H9 (cell line): ENCODE measurements at regions not wholly inside any gene's neighbourhood (a gene's known extent, or its start where the extent isn't known, plus 50 kb on each side); places are given as distances from the start of the nearest gene placed in this dataset.

Experiments
- DNase-seq: peaks from one replicate; pipeline ENCODE4 v3.0.0-alpha.2; 2017
- H2AFZ ChIP-seq: one replicate; pipeline ENCODE4 v1.6.1; 2013; ENCODE audit warnings: mild to moderate bottlenecking, low read length, control low read depth, moderate library complexity
- H2AK5ac ChIP-seq: 2 replicates; pipeline ENCODE4 v1.6.1; 2013; ENCODE audit warnings: low read length, control low read depth, mixed read lengths; ENCODE audit not compliant: insufficient read length
- H2BK120ac ChIP-seq: one replicate; pipeline ENCODE4 v1.6.1; 2013; ENCODE audit warnings: low read depth, mild to moderate bottlenecking, low read length, control low read depth, inconsistent platforms; ENCODE audit not compliant: poor library complexity, severe bottlenecking
- H2BK12ac ChIP-seq: 2 replicates; pipeline ENCODE4 v1.6.1; 2013; ENCODE audit warnings: low read length, control low read depth, mixed read lengths, low read depth; ENCODE audit not compliant: insufficient read length
- H2BK15ac ChIP-seq: 2 replicates; pipeline ENCODE4 v1.6.1; 2013; ENCODE audit warnings: low read depth, low read length, control low read depth
- H2BK20ac ChIP-seq: one replicate; pipeline ENCODE4 v1.6.1; 2013; ENCODE audit warnings: low read depth, mild to moderate bottlenecking, low read length, control low read depth, inconsistent platforms; ENCODE audit not compliant: poor library complexity, severe bottlenecking
- H2BK5ac ChIP-seq: 2 replicates; pipeline ENCODE4 v1.6.1; 2013; ENCODE audit warnings: low read length, control low read depth, mixed read lengths; ENCODE audit not compliant: insufficient read length
- H3K14ac ChIP-seq: 2 replicates; pipeline ENCODE4 v1.6.1; 2013; ENCODE audit warnings: low read length, control low read depth; ENCODE audit not compliant: insufficient read depth
- H3K18ac ChIP-seq: 2 replicates; pipeline ENCODE4 v1.6.1; 2013; ENCODE audit warnings: low read depth, mild to moderate bottlenecking, mixed read lengths, low read length, control low read depth; ENCODE audit not compliant: insufficient read length
- H3K23ac ChIP-seq: 2 replicates; pipeline ENCODE4 v1.6.1; 2013; ENCODE audit warnings: low read length, control low read depth, mixed read lengths, low read depth; ENCODE audit not compliant: insufficient read length
- H3K23me2 ChIP-seq: 2 replicates; pipeline ENCODE4 v1.6.1; 2013; ENCODE audit warnings: low read depth, mild to moderate bottlenecking, mixed read lengths, low read length, control low read depth; ENCODE audit not compliant: insufficient read length, poor library complexity, severe bottlenecking
- H3K27ac ChIP-seq: 2 replicates; pipeline ENCODE4 v1.5.1; 2013; ENCODE audit warnings: low read length, control low read depth, mixed read lengths, low read depth; ENCODE audit not compliant: insufficient read length
- H3K27me3 ChIP-seq: 2 replicates; pipeline ENCODE4 v1.6.1; 2013; ENCODE audit warnings: low read length, control low read depth, inconsistent platforms; ENCODE audit not compliant: insufficient read depth
- H3K4ac ChIP-seq: 2 replicates; pipeline ENCODE4 v1.6.1; 2013; ENCODE audit warnings: low read depth, mild to moderate bottlenecking, control low read depth, inconsistent platforms, low read length, moderate library complexity
- H3K4me1 ChIP-seq: 2 replicates; pipeline ENCODE4 v1.6.1; 2013; ENCODE audit warnings: low read length, control low read depth, inconsistent platforms; ENCODE audit not compliant: insufficient read depth
- H3K4me2 ChIP-seq: 2 replicates; pipeline ENCODE4 v1.6.1; 2013; ENCODE audit warnings: low read length, control low read depth, mixed read lengths; ENCODE audit not compliant: insufficient read length, insufficient read depth
- H3K56ac ChIP-seq: 2 replicates; pipeline ENCODE4 v1.6.1; 2013; ENCODE audit warnings: low read depth, mild to moderate bottlenecking, mixed read lengths, low read length, control low read depth; ENCODE audit not compliant: insufficient read length
- H3K79me1 ChIP-seq: 2 replicates; pipeline ENCODE4 v1.6.1; 2013; ENCODE audit warnings: low read depth, mild to moderate bottlenecking, moderate library complexity, low read length, control low read depth, inconsistent platforms; ENCODE audit not compliant: insufficient read depth, poor library complexity, severe bottlenecking
- H3K79me2 ChIP-seq: 2 replicates; pipeline ENCODE4 v1.6.1; 2013; ENCODE audit warnings: low read length, control low read depth, inconsistent platforms; ENCODE audit not compliant: insufficient read depth
- H3K9ac ChIP-seq: 2 replicates; pipeline ENCODE4 v1.6.1; 2013; ENCODE audit warnings: low read length, control low read depth, mixed read lengths; ENCODE audit not compliant: insufficient read length; ENCODE audit errors: extremely low read depth
- H3K9me3 ChIP-seq: one replicate; pipeline ENCODE4 v1.6.1; 2013; ENCODE audit warnings: low read depth, low read length, inconsistent platforms; ENCODE audit not compliant: control insufficient read depth
- H3T11ph ChIP-seq: one replicate; pipeline ENCODE4 v1.6.1; 2013; ENCODE audit warnings: mild to moderate bottlenecking, low read length, control low read depth, inconsistent platforms
- H4K20me1 ChIP-seq: one replicate; pipeline ENCODE4 v1.6.1; 2013; ENCODE audit not compliant: control insufficient read depth, insufficient read length, insufficient read depth
- H4K5ac ChIP-seq: 2 replicates; pipeline ENCODE4 v1.6.1; 2013; ENCODE audit warnings: low read depth, mild to moderate bottlenecking, mixed read lengths, low read length, control low read depth; ENCODE audit not compliant: insufficient read length
- H4K8ac ChIP-seq: replicated peaks from 2 replicates; pipeline ENCODE4 v1.6.1; 2013; ENCODE audit warnings: low read length, control low read depth, mixed read lengths, low read depth; ENCODE audit not compliant: insufficient read length
- H4K91ac ChIP-seq: 2 replicates; pipeline ENCODE4 v1.6.1; 2013; ENCODE audit warnings: low read depth, mild to moderate bottlenecking, moderate library complexity, mixed read lengths, low read length, control low read depth; ENCODE audit not compliant: insufficient read length
- H3K27ac Mint-ChIP-seq, 3 experiments: 2 replicates in 2 of 3; 3 replicates in 1 of 3; pipeline ENCODE4 v1.8.0; 2020 to 2021; ENCODE audit warnings: mixed read lengths in 3 of 3, mild to moderate bottlenecking in 1 of 3, moderate library complexity in 1 of 3
- H3K27me3 Mint-ChIP-seq: 2 replicates; pipeline ENCODE4 v1.8.0; 2021; ENCODE audit warnings: low read depth, mild to moderate bottlenecking, moderate library complexity, mixed read lengths
- H3K36me3 Mint-ChIP-seq, 3 experiments: 2 replicates in 2 of 3; 3 replicates in 1 of 3; pipeline ENCODE4 v1.8.0; 2020 to 2021; ENCODE audit warnings: low read depth in 3 of 3, mixed read lengths in 3 of 3; ENCODE audit not compliant: insufficient read depth in 1 of 3
- H3K4me1 Mint-ChIP-seq, 2 experiments: 2 replicates each; pipeline ENCODE4 v1.8.0; 2020; ENCODE audit warnings: mixed read lengths in 2 of 2
- H3K4me3 Mint-ChIP-seq, 2 experiments: 2 replicates in 1 of 2; 3 replicates in 1 of 2; pipeline ENCODE4 v1.8.0; 2020 to 2021; ENCODE audit warnings: mild to moderate bottlenecking in 2 of 2, mixed read lengths in 2 of 2, moderate library complexity in 1 of 2
- H3K9me3 Mint-ChIP-seq, 2 experiments: 2 replicates in 1 of 2; 3 replicates in 1 of 2; pipeline ENCODE4 v1.8.0; 2020; ENCODE audit warnings: mild to moderate bottlenecking in 2 of 2, mixed read lengths in 2 of 2, moderate library complexity in 1 of 2
- CTCF ChIP-seq: fragments of 200-600 bp; sonication (generic); conservative IDR thresholded peaks from 3 replicates; pipeline ENCODE4 v1.8.0; 2021; ENCODE audit warnings: antibody characterized with exemption, mild to moderate bottlenecking
- WGBS: extraction: QIAGEN DNeasy Blood & Tissue Kit; methylation state at CpG from one replicate; pipeline ENCODE4 v1.1.7; 2013; ENCODE audit warnings: missing lambda C conversion rate, low lambda C conversion rate, mixed read lengths; ENCODE audit not compliant: insufficient read length; ENCODE audit errors: extremely low coverage; 5-methylcytosine and 5-hydroxymethylcytosine counted together

- no peaks in the 10 kb centered on the region; the same call in 1 of the 2 replicates for H3K27me3 Mint-ChIP-seq
- Histone ChIP-seq H4K8ac (no peak overlapping the region), H2AFZ (no peak overlapping the region), H3K56ac (no peak overlapping the region), H3K4me1 (no peaks in the 10 kb centered on the region), H2BK15ac (no peak overlapping the region), H3K4me2 (no peak overlapping the region), H2BK12ac (no peak overlapping the region), H2BK20ac (no peak overlapping the region), H3K9me3 (no peaks in the 10 kb centered on the region), H3K14ac (no peak overlapping the region), H4K20me1 (no peaks in the 10 kb centered on the region), H3T11ph (no peak overlapping the region), H2BK5ac (no peak overlapping the region), H3K9ac (no peak overlapping the region), H2AK5ac (no peak overlapping the region), H3K27me3 (no peaks in the 10 kb centered on the region), H3K23me2 (no peaks in the 10 kb centered on the region), H3K23ac (no peak overlapping the region), H3K4ac (no peak overlapping the region), H4K5ac (no peak overlapping the region), H4K91ac (no peak overlapping the region), H3K79me1 (no peaks in the 10 kb centered on the region), H2BK120ac (no peak overlapping the region), H3K18ac (no peak overlapping the region), H3K79me2 (no peaks in the 10 kb centered on the region), H3K27ac (no peak overlapping the region)
- H3K36me3 Mint-ChIP-seq = no peaks in the 10 kb centered on the region
- peaks cover 6 to 10% of the 10 kb centered on the region in 2 experiments; a peak in 3 of 4 replicates for H3K4me1 Mint-ChIP-seq
- DNase-seq = no peak
- TF ChIP-seq CTCF = no peak
- no peaks in the 10 kb centered on the region for H3K9me3 Mint-ChIP-seq
- peak overlapping the region in 1 of 3 experiments; percentile 32; a peak in 1 of 7 replicates for H3K27ac Mint-ChIP-seq
- H3K4me3 Mint-ChIP-seq = no peak overlapping the region
- WGBS = no CpG with 5 or more reads among the region's 9 CpGs
Measured at GRCh38 chr3:4083225-4084015, 219.7 kb upstream of the SETMAR start.
